RWPE2 (cell line): ENCODE measurements at regions not wholly inside any gene's neighbourhood (a gene's known extent, or its start where the extent isn't known, plus 50 kb on each side); places are given as distances from the start of the nearest gene placed in this dataset.

ENCODE experiments used
- ATAC-seq: fragments of 200-7000 bp; cut with Tn5 transposase; 3 replicates; pipeline ENCODE4 v1.9.1; 2021; ENCODE audit warnings: low read depth
- DNase-seq: peaks from one replicate; pipeline ENCODE4 v3.0.0-alpha.2; 2020; ENCODE audit warnings: low spot score
- H3K27ac ChIP-seq: fragments of 450-650 bp; 2 replicates; pipeline ENCODE4 v1.5.1; 2017; ENCODE audit warnings: mild to moderate bottlenecking; ENCODE audit not compliant: poor library complexity, severe bottlenecking
- H3K27me3 ChIP-seq: fragments of 250-450 bp; sonication (Bioruptor Pico); 2 replicates; pipeline ENCODE4 v1.5.1; 2021; ENCODE audit warnings: mild to moderate bottlenecking, moderate library complexity; ENCODE audit not compliant: insufficient read depth, poor library complexity, severe bottlenecking
- H3K36me3 ChIP-seq: fragments of 250-450 bp; sonication (Bioruptor Pico); 2 replicates; pipeline ENCODE4 v1.5.1; 2020; ENCODE audit warnings: low read depth, mild to moderate bottlenecking, moderate library complexity
- H3K4me1 ChIP-seq: fragments of 250-450 bp; sonication (Bioruptor Pico); 2 replicates; pipeline ENCODE4 v1.5.1; 2021; ENCODE audit warnings: mild to moderate bottlenecking, moderate library complexity; ENCODE audit not compliant: insufficient read depth, poor library complexity, severe bottlenecking
- H3K4me3 ChIP-seq: fragments of 250-450 bp; sonication (Bioruptor Pico); 2 replicates; pipeline ENCODE4 v1.5.1; 2021; ENCODE audit warnings: mild to moderate bottlenecking, moderate library complexity; ENCODE audit not compliant: severe bottlenecking
- H3K9me3 ChIP-seq: fragments of 250-450 bp; sonication (Bioruptor Pico); 2 replicates; pipeline ENCODE4 v1.5.1; 2021; ENCODE audit warnings: mild to moderate bottlenecking, moderate library complexity; ENCODE audit not compliant: severe bottlenecking
- CTCF ChIP-seq: fragments of 450-650 bp; IDR thresholded peaks from one replicate; pipeline ENCODE4 v1.5.1; 2017; ENCODE audit warnings: mild to moderate bottlenecking, moderate library complexity; ENCODE audit not compliant: poor library complexity, severe bottlenecking

DNA sequence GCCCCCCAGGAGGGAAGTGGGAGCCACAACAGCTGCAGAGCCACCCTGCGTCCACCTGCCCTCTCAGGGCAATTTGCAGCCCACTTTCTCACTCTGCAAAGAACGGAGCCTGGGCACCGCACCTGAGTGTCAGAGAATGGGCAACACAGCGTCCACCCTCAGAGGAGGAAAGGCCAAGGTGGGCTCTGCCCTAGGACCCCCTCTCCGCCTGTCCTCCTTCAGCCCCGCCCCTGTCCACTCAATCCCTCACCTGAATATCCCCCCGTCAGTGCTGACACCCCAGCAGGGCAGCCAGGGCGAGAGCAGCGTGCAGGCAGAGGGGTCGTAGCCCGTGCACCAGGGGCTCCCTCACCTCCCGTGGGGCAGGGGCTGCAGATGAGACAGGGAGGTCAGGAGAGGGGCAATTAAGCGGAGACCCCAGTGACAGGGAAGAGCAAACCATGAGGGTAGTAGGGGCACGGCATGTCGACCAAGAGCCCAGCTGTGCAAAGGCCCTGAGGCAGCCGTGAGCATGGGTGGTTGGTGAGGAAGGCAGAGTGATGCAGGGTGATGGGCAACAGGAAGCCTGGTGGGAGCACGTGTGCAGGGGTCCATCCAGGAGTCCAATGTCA is 140.3 kb downstream of the OLFM1 start:
- no peak for TF ChIP-seq CTCF

DNA sequence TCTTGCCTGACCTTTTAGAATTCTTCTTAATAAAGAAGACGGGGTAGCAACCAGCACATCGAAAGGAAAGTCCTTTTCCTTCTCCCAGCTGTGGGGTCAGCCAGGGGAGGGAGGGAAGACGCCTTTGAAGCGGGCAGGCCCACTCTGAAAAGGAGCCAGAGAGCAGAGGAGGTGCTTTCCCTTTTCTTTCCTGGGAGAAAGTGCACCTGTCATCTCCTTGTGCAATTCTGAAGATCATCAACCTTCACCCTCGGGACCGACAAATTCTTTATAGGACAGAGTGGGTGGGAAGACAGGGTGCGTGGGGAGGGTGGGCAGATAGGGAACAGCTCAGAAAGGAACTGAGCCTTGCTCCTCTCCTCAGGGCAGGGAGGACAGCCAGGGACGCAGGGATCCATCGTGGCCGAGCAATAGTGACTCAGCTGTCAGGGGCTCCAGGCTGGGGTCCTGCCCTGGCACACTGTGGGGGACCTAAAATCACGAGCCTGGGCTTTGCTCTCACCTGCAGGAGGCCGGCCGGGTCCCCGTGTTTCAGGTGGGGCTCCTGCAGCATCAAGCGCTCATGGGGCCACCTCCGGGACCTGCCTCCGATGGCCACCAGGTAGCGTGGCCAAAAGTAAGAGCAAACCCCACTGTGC is 141.0 kb downstream of the OLFM1 start:
- H3K27me3 ChIP-seq = peaks cover 20% of the 10 kb centered on the region
- no peaks in the 10 kb centered on the region for H3K36me3 ChIP-seq
- no peak overlapping the region for H3K27ac ChIP-seq
- no peaks in the 10 kb centered on the region for H3K4me1 ChIP-seq
- ATAC-seq (no peak), DNase-seq (peak; percentile 38)
- H3K9me3 ChIP-seq = no peaks in the 10 kb centered on the region
- TF ChIP-seq CTCF = no peak
- no peak overlapping the region for H3K4me3 ChIP-seq

More for the DNA sequence above, 140.3 kb downstream of the OLFM1 start:
- Histone ChIP-seq H3K36me3 (no peaks in the 10 kb centered on the region), H3K4me1 (no peaks in the 10 kb centered on the region), H3K27ac (no peak overlapping the region), H3K4me3 (no peak overlapping the region), H3K27me3 (peaks cover 15% of the 10 kb centered on the region), H3K9me3 (no peaks in the 10 kb centered on the region)
- DNase-seq (peak; percentile 42), ATAC-seq (no peak)

- Histone ChIP-seq H3K9me3 (no peaks in the 10 kb centered on the region), H3K4me1 (no peaks in the 10 kb centered on the region), H3K4me3 (no peak overlapping the region), H3K36me3 (no peaks in the 10 kb centered on the region), H3K27me3 (peaks cover 20% of the 10 kb centered on the region), H3K27ac (no peak overlapping the region)
- no peak for TF ChIP-seq CTCF
- DNase-seq (peak; percentile 19), ATAC-seq (no peak)
Observed at GRCh38 chr9:135228983-135229625, 141.6 kb downstream of the OLFM1 start.

DNA sequence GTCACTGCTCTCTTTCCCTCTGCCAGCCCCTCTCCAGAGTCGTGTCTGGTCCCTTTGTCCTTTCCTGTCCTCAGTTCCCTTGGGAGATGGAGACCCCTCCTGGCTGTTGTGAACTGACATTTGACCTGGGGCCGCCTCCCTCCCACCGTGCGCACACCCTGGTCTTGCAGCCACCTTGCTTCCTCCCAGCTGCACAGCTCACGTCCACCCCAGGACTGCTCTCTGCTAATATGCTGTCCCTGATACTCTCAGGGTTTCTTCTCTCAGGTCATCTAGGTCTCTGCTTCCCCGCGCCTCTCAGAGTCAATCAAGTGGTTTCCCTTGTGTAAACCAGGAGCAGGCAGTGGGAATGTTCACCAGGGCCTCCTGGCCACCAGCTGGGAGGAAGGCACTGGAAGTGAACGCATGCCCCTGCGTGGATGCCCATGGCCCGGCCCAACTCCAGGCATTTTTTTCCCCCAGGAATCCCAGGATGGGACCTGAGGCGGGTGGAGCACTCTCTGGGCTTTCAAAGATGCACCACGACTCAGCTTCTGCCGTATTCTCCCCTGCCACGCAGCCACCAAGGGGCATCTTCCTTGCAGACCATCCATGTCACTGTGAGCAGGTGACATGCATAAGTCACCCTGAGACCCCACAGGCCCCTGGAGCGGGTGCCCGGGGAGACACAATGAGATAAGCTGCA is 142.4 kb downstream of the OLFM1 start:
- H3K27me3 ChIP-seq = peaks cover 20% of the 10 kb centered on the region
- H3K36me3 ChIP-seq = no peaks in the 10 kb centered on the region
- ATAC-seq (no peak), DNase-seq (peak; percentile 23)
- no peak overlapping the region for H3K27ac ChIP-seq
- H3K4me1 ChIP-seq = no peaks in the 10 kb centered on the region
- no peak for TF ChIP-seq CTCF
- no peaks in the 10 kb centered on the region for H3K9me3 ChIP-seq
- H3K4me3 ChIP-seq = no peak overlapping the region
